ENCODE measurements at regions not wholly inside any gene's neighbourhood (a gene's known extent, or its start where the extent isn't known, plus 50 kb on each side); places are given as distances from the start of the nearest gene placed in this dataset.

DNA sequence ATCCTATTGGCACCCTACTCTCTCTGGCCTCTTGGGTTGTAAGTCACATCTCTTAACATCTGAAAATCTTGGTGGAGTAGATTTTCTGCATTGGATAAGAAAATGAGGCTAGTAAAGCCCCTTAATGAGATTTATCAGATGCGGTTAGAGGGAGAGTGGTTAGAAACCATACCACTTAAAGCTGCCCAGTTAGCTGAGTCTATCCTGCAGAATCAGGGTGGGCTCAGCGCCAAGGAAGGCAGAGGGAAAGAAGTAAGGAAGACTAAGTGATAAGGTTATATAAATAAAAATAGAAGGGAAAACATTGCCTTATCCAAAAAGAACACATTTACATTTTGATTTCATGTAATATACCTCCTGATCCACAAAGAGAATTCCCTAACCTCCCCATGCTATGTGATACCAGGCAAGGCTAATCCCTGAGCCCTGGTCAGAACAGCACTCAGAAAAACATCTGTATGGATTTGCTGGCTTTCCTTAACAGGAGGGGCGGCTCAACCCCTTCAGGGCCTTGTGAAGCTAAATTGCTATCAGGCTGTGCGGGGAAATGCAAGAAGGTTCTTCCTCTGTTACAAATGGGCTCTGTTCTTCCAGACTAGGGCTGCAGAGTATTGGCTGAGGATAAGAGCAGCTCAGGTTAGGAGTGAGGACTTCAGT is 101.7 kb downstream of the SNX19 start:
- TF ChIP-seq POLR2A (IDR thresholded peaks at IDR 0.05; ENCODE audit: low read length) (no peak), GATA1 (IDR thresholded peaks at IDR 0.05; ENCODE audit: low read depth, low read length) (no peak)
